ENCODE measurements at regions not wholly inside any gene's neighbourhood (a gene's known extent, or its start where the extent isn't known, plus 50 kb on each side); places are given as distances from the start of the nearest gene placed in this dataset.
"Not testable (repeated sequence)": the region's sequence is repeated elsewhere in the genome, so short reads cannot be mapped to it uniquely, and the experiment has no call there.

- Histone ChIP-seq H3K4me3 (replicated peaks in 1 of 3) (no peak overlapping the region), H3K9me3 (no peaks in the 10 kb centered on the region), H3K27ac (no peak overlapping the region), H3K4me1 (no peaks in the 10 kb centered on the region), H3K36me3 (no peaks in the 10 kb centered on the region), H3K27me3 (no peaks in the 10 kb centered on the region)
- WGBS, 2 donors, result 91 to 97% methylated on average over 1 of the region's 1 CpG
- TF ChIP-seq POLR2A (IDR thresholded peaks at IDR 0.05), result no peak
- TF ChIP-seq CTCF (IDR thresholded peaks at IDR 0.05), result no peak
- no peak for DNase-seq
- intact Hi-C loops (cut with DNase I), result no loop called here
Measured at GRCh38 chr3:94627689-94628088, 564.8 kb downstream of the NSUN3 start.

- Histone ChIP-seq H3K27ac (no peak overlapping the region), H3K36me3 (no peaks in the 10 kb centered on the region), H3K4me1 (no peaks in the 10 kb centered on the region), H3K27me3 (no peaks in the 10 kb centered on the region), H3K4me3 (replicated peaks in 1 of 3) (no peak overlapping the region), H3K9me3 (no peaks in the 10 kb centered on the region)
- no peak for DNase-seq
- WGBS, 2 donors, result 81 to 91% methylated on average over 3 of the region's 3 CpGs
- no peak for TF ChIP-seq CTCF (IDR thresholded peaks at IDR 0.05)
- TF ChIP-seq POLR2A (IDR thresholded peaks at IDR 0.05), result no peak
- intact Hi-C loops (cut with DNase I), result no loop called here
Measured at GRCh38 chr3:94643400-94643799, 580.5 kb downstream of the NSUN3 start.

- Histone ChIP-seq H3K36me3 (no peaks in the 10 kb centered on the region), H3K4me3 (replicated peaks in 1 of 3) (no peak overlapping the region), H3K27ac (no peak overlapping the region), H3K9me3 (no peaks in the 10 kb centered on the region), H3K27me3 (no peaks in the 10 kb centered on the region), H3K4me1 (no peaks in the 10 kb centered on the region)
- DNase-seq, result no peak
- intact Hi-C loops (cut with DNase I), result no loop called here
- TF ChIP-seq CTCF (IDR thresholded peaks at IDR 0.05) (no peak), POLR2A (IDR thresholded peaks at IDR 0.05) (no peak)
- WGBS, 2 donors, result 80 to 87% methylated on average over 3 of the region's 3 CpGs
Measured at GRCh38 chr3:94645790-94646189, 582.9 kb downstream of the NSUN3 start.

- Histone ChIP-seq H3K27ac (no peak overlapping the region), H3K27me3 (no peaks in the 10 kb centered on the region), H3K4me1 (no peaks in the 10 kb centered on the region), H3K36me3 (no peaks in the 10 kb centered on the region), H3K9me3 (no peaks in the 10 kb centered on the region), H3K4me3 (replicated peaks in 1 of 3) (no peak overlapping the region)
- WGBS, 2 donors, result 61 to 81% methylated on average over 3 of the region's 3 CpGs
- intact Hi-C loops (cut with DNase I), result no loop called here
- TF ChIP-seq CTCF (IDR thresholded peaks at IDR 0.05) (no peak), POLR2A (IDR thresholded peaks at IDR 0.05) (no peak)
- DNase-seq, result no peak
Measured at GRCh38 chr3:94647131-94647530, 584.3 kb downstream of the NSUN3 start.

- H3K9me3 ChIP-seq; DNase-seq; H3K36me3 ChIP-seq; H3K4me1 ChIP-seq; H3K27me3 ChIP-seq; intact Hi-C loops (cut with DNase I); H3K27ac ChIP-seq; H3K4me3 ChIP-seq (replicated peaks in 1 of 3): not testable (repeated sequence)
- 83% methylated on average over 8 of the region's 8 CpGs for WGBS, 2 donors
Measured at GRCh38 chr3:94648270-94649180, 585.7 kb downstream of the NSUN3 start.
